ENCODE measurements at regions not wholly inside any gene's neighbourhood (a gene's known extent, or its start where the extent isn't known, plus 50 kb on each side); places are given as distances from the start of the nearest gene placed in this dataset.

DNA sequence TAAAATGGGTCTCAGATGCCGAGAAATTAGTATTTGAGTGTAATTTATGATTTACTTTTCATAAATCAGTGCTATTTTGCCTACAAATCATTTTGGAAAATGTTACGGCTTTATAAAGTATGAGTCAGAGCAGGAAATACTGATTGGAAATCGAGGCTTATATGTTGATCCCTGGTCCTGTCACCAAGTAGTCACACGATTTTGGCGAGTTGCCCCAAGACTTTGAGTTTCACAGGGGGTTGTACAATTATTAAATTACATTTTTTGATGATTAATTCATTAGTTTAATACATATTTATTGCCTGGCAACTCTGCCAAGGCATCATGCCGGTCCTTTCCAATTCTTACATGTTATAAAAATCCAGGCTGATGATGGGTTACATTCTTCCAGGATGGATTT is 443.9 kb upstream of the KLF4 start:
- TF ChIP-seq, protein P1, sequence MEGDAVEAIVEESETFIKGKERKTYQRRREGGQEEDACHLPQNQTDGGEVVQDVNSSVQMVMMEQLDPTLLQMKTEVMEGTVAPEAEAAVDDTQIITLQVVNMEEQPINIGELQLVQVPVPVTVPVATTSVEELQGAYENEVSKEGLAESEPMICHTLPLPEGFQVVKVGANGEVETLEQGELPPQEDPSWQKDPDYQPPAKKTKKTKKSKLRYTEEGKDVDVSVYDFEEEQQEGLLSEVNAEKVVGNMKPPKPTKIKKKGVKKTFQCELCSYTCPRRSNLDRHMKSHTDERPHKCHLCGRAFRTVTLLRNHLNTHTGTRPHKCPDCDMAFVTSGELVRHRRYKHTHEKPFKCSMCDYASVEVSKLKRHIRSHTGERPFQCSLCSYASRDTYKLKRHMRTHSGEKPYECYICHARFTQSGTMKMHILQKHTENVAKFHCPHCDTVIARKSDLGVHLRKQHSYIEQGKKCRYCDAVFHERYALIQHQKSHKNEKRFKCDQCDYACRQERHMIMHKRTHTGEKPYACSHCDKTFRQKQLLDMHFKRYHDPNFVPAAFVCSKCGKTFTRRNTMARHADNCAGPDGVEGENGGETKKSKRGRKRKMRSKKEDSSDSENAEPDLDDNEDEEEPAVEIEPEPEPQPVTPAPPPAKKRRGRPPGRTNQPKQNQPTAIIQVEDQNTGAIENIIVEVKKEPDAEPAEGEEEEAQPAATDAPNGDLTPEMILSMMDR (IDR thresholded peaks at IDR 0.05), result no peak
- TF ChIP-seq POLR2A (IDR thresholded peaks at IDR 0.05), result no peak

Measured in right lobe of liver (tissue), 4 donors.